ENCODE measurements at regions not wholly inside any gene's neighbourhood (a gene's known extent, or its start where the extent isn't known, plus 50 kb on each side); places are given as distances from the start of the nearest gene placed in this dataset.
"Not testable (repeated sequence)": the region's sequence is repeated elsewhere in the genome, so short reads cannot be mapped to it uniquely, and the experiment has no call there.

- DNase-seq (ENCODE audit: low read depth), result no peak
- H3K4me3 ChIP-seq (ENCODE audit: low read depth, low read length), result no peak overlapping the region
- TF ChIP-seq POLR2A (IDR thresholded peaks at IDR 0.05; ENCODE audit: extremely low read depth, insufficient read length), result no peak
Observed at GRCh38 chr2:10229462-10230099, 73.1 kb upstream of the HPCAL1 start.

GRCh38 chr2:10230499-10230898, 72.2 kb upstream of the HPCAL1 start:
- TF ChIP-seq MYC (IDR thresholded peaks at IDR 0.05; ENCODE audit: low read depth, low read length) (no peak), CTCF (IDR thresholded peaks at IDR 0.05; ENCODE audit: low read depth, low read length) (no peak), POLR2A (IDR thresholded peaks at IDR 0.05; ENCODE audit: extremely low read depth, insufficient read length) (no peak)
- TF ChIP-seq, protein P1, sequence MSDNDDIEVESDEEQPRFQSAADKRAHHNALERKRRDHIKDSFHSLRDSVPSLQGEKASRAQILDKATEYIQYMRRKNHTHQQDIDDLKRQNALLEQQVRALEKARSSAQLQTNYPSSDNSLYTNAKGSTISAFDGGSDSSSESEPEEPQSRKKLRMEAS (IDR thresholded peaks at IDR 0.05; ENCODE audit: low read depth, low read length), result no peak
- DNase-seq (ENCODE audit: low read depth), result no peak
- no peak overlapping the region for H3K4me3 ChIP-seq (ENCODE audit: low read depth, low read length)

DNA sequence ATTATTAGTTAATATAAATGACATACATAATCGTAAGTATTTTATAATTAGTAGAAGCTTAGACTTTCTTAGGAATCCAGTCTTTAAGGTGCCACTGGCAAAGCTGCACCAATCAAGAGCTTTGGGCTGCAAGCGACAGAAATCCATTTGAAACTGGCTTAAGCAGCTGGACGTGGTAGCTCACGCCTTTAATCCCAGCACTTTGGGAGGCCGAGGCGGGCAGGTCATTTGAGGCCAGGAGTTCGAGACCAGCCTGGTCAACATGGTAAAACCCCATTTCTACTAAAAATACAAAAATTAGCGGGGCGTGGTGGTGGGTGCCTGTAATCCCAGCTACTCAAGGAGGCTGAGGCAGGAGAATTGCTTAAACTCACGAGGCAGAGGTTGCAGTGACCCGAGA, 71.8 kb upstream of the HPCAL1 start:
- not testable (repeated sequence) for H3K4me3 ChIP-seq (ENCODE audit: low read depth, low read length); DNase-seq (ENCODE audit: low read depth)

DNA sequence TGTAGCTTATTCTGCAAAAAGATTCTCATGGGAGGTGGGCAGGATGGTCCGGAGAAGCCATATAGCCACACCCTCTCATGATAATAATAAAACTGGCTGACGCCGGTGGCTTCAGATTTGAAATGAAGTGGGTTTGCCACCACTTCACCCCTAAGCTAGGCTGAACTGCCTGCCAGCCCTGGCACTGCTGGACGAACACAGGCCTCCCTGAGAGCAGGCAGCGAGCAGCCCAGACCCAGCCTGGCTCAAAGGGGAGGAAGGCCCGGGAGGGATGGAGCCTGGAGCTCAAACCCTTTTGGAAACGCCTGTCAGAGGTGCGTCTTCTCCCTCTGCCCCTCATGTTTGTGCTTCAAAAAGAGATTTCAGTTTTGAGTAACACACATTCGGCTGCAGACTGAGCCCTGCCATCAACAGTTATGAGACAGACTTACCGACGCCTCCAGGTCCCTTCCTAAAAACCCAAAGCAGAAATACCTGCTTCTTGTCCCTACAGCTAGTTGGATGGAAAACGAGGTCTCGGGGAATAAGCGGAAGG, 71.1 kb upstream of the HPCAL1 start:
- TF ChIP-seq CTCF (IDR thresholded peaks at IDR 0.05; ENCODE audit: low read depth, low read length) (no peak), POLR2A (IDR thresholded peaks at IDR 0.05; ENCODE audit: extremely low read depth, insufficient read length) (no peak), MYC (IDR thresholded peaks at IDR 0.05; ENCODE audit: low read depth, low read length) (no peak)
- TF ChIP-seq, protein P1 (IDR thresholded peaks at IDR 0.05; ENCODE audit: low read depth, low read length), result no peak
- DNase-seq (ENCODE audit: low read depth), result no peak
- H3K4me3 ChIP-seq (ENCODE audit: low read depth, low read length), result no peak overlapping the region

- DNase-seq (ENCODE audit: low read depth), result no peak
- no peak overlapping the region for H3K4me3 ChIP-seq (ENCODE audit: low read depth, low read length)
- TF ChIP-seq CTCF (IDR thresholded peaks at IDR 0.05; ENCODE audit: low read depth, low read length) (no peak), POLR2A (IDR thresholded peaks at IDR 0.05; ENCODE audit: extremely low read depth, insufficient read length) (no peak), MYC (IDR thresholded peaks at IDR 0.05; ENCODE audit: low read depth, low read length) (no peak)
- TF ChIP-seq, protein P1 (IDR thresholded peaks at IDR 0.05; ENCODE audit: low read depth, low read length), result no peak
Observed at GRCh38 chr2:10232096-10232815, 70.4 kb upstream of the HPCAL1 start.

- no peak for DNase-seq (ENCODE audit: low read depth)
- no peak overlapping the region for H3K4me3 ChIP-seq (ENCODE audit: low read depth, low read length)
- no peak for TF ChIP-seq POLR2A (IDR thresholded peaks at IDR 0.05; ENCODE audit: extremely low read depth, insufficient read length)
- TF ChIP-seq, protein P1 (IDR thresholded peaks at IDR 0.05; ENCODE audit: low read depth, low read length), result no peak
- no peak for TF ChIP-seq CTCF (IDR thresholded peaks at IDR 0.05; ENCODE audit: low read depth, low read length)
- TF ChIP-seq MYC (IDR thresholded peaks at IDR 0.05; ENCODE audit: low read depth, low read length), result no peak
Observed at GRCh38 chr2:10233131-10234012, 69.3 kb upstream of the HPCAL1 start.
